ENCODE measurements at regions not wholly inside any gene's neighbourhood (a gene's known extent, or its start where the extent isn't known, plus 50 kb on each side); places are given as distances from the start of the nearest gene placed in this dataset.

- WGBS, 2 donors: 91 to 94% methylated on average over 6 of the region's 6 CpGs
- DNase-seq (ENCODE audit: low spot score in 2 of 2): peak in 1 of 2 donors; percentile 63
- intact Hi-C loops (cut with DNase I; ENCODE audit: low total_unique reads): no loop called here
- no peak overlapping the region for H3K4me3 ChIP-seq (ENCODE audit: low read depth, poor library complexity, severe bottlenecking)
- TF ChIP-seq, protein P1, sequence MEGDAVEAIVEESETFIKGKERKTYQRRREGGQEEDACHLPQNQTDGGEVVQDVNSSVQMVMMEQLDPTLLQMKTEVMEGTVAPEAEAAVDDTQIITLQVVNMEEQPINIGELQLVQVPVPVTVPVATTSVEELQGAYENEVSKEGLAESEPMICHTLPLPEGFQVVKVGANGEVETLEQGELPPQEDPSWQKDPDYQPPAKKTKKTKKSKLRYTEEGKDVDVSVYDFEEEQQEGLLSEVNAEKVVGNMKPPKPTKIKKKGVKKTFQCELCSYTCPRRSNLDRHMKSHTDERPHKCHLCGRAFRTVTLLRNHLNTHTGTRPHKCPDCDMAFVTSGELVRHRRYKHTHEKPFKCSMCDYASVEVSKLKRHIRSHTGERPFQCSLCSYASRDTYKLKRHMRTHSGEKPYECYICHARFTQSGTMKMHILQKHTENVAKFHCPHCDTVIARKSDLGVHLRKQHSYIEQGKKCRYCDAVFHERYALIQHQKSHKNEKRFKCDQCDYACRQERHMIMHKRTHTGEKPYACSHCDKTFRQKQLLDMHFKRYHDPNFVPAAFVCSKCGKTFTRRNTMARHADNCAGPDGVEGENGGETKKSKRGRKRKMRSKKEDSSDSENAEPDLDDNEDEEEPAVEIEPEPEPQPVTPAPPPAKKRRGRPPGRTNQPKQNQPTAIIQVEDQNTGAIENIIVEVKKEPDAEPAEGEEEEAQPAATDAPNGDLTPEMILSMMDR (IDR thresholded peaks at IDR 0.05): no peak
- TF ChIP-seq POLR2A (IDR thresholded peaks at IDR 0.05): no peak
Observed at GRCh38 chr5:3124410-3124809, 372.9 kb upstream of the IRX2 start.

GRCh38 chr5:3123763-3124157, 372.3 kb upstream of the IRX2 start:
- H3K4me3 ChIP-seq (ENCODE audit: low read depth, poor library complexity, severe bottlenecking): no peak overlapping the region
- no peak for DNase-seq (ENCODE audit: low spot score in 2 of 2)
- intact Hi-C loops (cut with DNase I; ENCODE audit: low total_unique reads): no loop called here
- 93 to 98% methylated on average over 1 of the region's 1 CpG for WGBS, 2 donors
- TF ChIP-seq, protein P1 (IDR thresholded peaks at IDR 0.05): no peak
- TF ChIP-seq POLR2A (IDR thresholded peaks at IDR 0.05): no peak

GRCh38 chr5:3122985-3123762, 371.7 kb upstream of the IRX2 start:
- intact Hi-C loops (cut with DNase I; ENCODE audit: low total_unique reads): no loop called here
- no peak for TF ChIP-seq POLR2A (IDR thresholded peaks at IDR 0.05)
- TF ChIP-seq, protein P1 (IDR thresholded peaks at IDR 0.05): no peak
- 56 to 59% methylated on average over 6 of the region's 6 CpGs for WGBS, 2 donors
- no peak overlapping the region for H3K4me3 ChIP-seq (ENCODE audit: low read depth, poor library complexity, severe bottlenecking)
- no peak for DNase-seq (ENCODE audit: low spot score in 2 of 2)

GRCh38 chr5:3122216-3122615, 370.7 kb upstream of the IRX2 start:
- no peak for DNase-seq (ENCODE audit: low spot score in 2 of 2)
- intact Hi-C loops (cut with DNase I; ENCODE audit: low total_unique reads): no loop called here
- TF ChIP-seq, protein P1 (IDR thresholded peaks at IDR 0.05): no peak
- no peak for TF ChIP-seq POLR2A (IDR thresholded peaks at IDR 0.05)
- H3K4me3 ChIP-seq (ENCODE audit: low read depth, poor library complexity, severe bottlenecking): no peak overlapping the region
- WGBS, 2 donors: 57 to 60% methylated on average over 3 of the region's 3 CpGs

DNA sequence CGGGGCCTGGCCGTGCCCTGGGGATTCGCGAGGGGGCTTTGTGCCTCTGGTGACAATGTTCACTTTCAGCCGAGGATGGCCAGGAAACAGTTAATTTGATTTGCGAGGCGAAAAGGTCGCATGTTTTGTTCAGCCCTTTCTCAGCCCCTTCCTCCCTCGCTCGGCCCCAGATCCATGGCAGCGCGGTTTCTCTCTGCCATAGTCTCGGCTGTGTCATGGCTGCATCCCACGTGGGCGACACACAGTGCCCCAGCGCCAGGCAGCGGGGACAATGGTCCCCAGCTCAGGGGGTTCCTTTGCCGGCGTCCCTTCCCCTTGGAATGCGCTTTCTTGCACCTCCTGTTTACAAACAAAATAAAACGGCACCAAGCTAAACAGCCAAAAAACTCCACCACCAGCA, 370.3 kb upstream of the IRX2 start:
- 45 to 67% methylated on average over 21 of the region's 21 CpGs for WGBS, 2 donors
- no peak for TF ChIP-seq POLR2A (IDR thresholded peaks at IDR 0.05)
- TF ChIP-seq, protein P1 (IDR thresholded peaks at IDR 0.05): no peak
- DNase-seq (ENCODE audit: low spot score in 2 of 2): no peak
- no peak overlapping the region for H3K4me3 ChIP-seq (ENCODE audit: low read depth, poor library complexity, severe bottlenecking)
- intact Hi-C loops (cut with DNase I; ENCODE audit: low total_unique reads): no loop called here

DNA sequence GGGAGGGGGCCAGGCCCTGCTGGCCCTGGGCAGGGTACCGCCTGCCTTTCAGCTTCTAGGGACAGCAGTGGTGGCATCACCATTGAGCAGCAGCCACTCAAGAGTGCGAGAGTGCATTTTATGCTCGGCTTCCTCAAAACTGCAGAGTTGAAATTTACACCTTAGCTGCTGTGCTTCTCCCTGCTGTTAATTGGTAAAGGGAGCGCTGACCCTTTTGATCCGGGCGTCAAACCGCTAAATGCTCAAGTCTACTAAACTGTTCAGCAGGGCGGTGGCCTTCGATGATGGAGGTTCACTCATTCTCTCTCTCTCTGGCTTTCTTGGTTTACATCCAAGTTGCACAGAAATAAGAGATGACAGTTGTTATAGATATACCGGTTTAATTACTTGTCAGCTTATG, 368.6 kb upstream of the IRX2 start:
- no peak overlapping the region for H3K4me3 ChIP-seq (ENCODE audit: low read depth, poor library complexity, severe bottlenecking)
- no peak for DNase-seq (ENCODE audit: low spot score in 2 of 2)
- TF ChIP-seq POLR2A (IDR thresholded peaks at IDR 0.05): no peak
- TF ChIP-seq, protein P1 (IDR thresholded peaks at IDR 0.05): no peak
- intact Hi-C loops (cut with DNase I; ENCODE audit: low total_unique reads): no loop called here
- 75% methylated on average over 10 of the region's 10 CpGs for WGBS, 2 donors

Data from lower leg skin (tissue), 4 donors.